Stimulated activated CD4-positive, alpha-beta T cell treated with anti-CD3 and anti-CD28 coated beads, Interleukin-4, amount 100 ng/mL, for 4 hours (primary cell): ENCODE measurements at regions not wholly inside any gene's neighbourhood (a gene's known extent, or its start where the extent isn't known, plus 50 kb on each side); places are given as distances from the start of the nearest gene placed in this dataset.
"Not testable (repeated sequence)": the region's sequence is repeated elsewhere in the genome, so short reads cannot be mapped to it uniquely, and the experiment has no call there.

Experiments
- DNase-seq, 2 experiments: peaks; one replicate each; pipeline ENCODE4 v3.0.0-alpha.2; 2020

- no peak for DNase-seq
Measured at GRCh38 chr5:135174315-135175096, 140.5 kb upstream of the PITX1 start.

- DNase-seq, result no peak
Measured at GRCh38 chr5:135173662-135174290, 139.7 kb upstream of the PITX1 start.

GRCh38 chr5:135172718-135173117, 138.7 kb upstream of the PITX1 start:
- no peak for DNase-seq

GRCh38 chr5:135171336-135171735, 137.3 kb upstream of the PITX1 start:
- no peak for DNase-seq

GRCh38 chr5:135170500-135170899, 136.5 kb upstream of the PITX1 start:
- no peak for DNase-seq

GRCh38 chr5:135169753-135170152, 135.7 kb upstream of the PITX1 start:
- DNase-seq, result no peak

- DNase-seq, result no peak
Measured at GRCh38 chr5:135167634-135168033, 133.6 kb upstream of the PITX1 start.

GRCh38 chr5:135164873-135165614, 131.0 kb upstream of the PITX1 start:
- DNase-seq, result not testable (repeated sequence)

- DNase-seq, result no peak
Measured at GRCh38 chr5:135163964-135164363, 129.9 kb upstream of the PITX1 start.

GRCh38 chr5:135163391-135163790, 129.4 kb upstream of the PITX1 start:
- no peak for DNase-seq

- no peak for DNase-seq
Measured at GRCh38 chr5:135162661-135163265, 128.7 kb upstream of the PITX1 start.

- DNase-seq, result no peak
Measured at GRCh38 chr5:135161221-135161620, 127.2 kb upstream of the PITX1 start.

- DNase-seq, result no peak
Measured at GRCh38 chr5:135160036-135160675, 126.1 kb upstream of the PITX1 start.

- DNase-seq, result no peak
Measured at GRCh38 chr5:135159626-135160025, 125.6 kb upstream of the PITX1 start.

- DNase-seq, result no peak
Measured at GRCh38 chr5:135158982-135159381, 125.0 kb upstream of the PITX1 start.

GRCh38 chr5:135158314-135158697, 124.3 kb upstream of the PITX1 start:
- DNase-seq, result no peak

- DNase-seq, result no peak
Measured at GRCh38 chr5:135157421-135158313, 123.6 kb upstream of the PITX1 start.

- no peak for DNase-seq
Measured at GRCh38 chr5:135156715-135157404, 122.8 kb upstream of the PITX1 start.

- no peak for DNase-seq
Measured at GRCh38 chr5:135156337-135156714, 122.3 kb upstream of the PITX1 start.

- no peak for DNase-seq
Measured at GRCh38 chr5:135155616-135156214, 121.7 kb upstream of the PITX1 start.

GRCh38 chr5:135154961-135155360, 120.9 kb upstream of the PITX1 start:
- no peak for DNase-seq
